ENCODE measurements at regions not wholly inside any gene's neighbourhood (a gene's known extent, or its start where the extent isn't known, plus 50 kb on each side); places are given as distances from the start of the nearest gene placed in this dataset.

DNA sequence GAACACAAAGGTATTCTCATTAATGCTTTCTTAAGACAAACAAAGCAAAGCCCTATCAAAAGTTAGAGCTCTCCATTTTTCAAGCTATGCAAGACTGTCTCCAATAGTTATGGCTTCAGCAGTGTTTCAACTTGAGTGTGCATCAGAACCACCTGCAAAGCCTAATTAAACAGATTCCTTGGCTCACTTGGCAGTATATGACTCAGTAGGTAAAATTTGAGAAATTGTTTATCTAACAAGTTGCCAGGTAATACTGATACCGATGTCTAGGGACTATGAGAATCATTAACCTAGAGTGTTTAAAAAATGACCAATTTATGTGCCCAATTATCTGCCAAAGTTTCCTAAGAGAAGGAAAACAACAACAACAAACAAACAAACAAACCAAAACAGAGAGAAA, 60.3 kb upstream of the PARP8 start:
- TF ChIP-seq, protein P1, sequence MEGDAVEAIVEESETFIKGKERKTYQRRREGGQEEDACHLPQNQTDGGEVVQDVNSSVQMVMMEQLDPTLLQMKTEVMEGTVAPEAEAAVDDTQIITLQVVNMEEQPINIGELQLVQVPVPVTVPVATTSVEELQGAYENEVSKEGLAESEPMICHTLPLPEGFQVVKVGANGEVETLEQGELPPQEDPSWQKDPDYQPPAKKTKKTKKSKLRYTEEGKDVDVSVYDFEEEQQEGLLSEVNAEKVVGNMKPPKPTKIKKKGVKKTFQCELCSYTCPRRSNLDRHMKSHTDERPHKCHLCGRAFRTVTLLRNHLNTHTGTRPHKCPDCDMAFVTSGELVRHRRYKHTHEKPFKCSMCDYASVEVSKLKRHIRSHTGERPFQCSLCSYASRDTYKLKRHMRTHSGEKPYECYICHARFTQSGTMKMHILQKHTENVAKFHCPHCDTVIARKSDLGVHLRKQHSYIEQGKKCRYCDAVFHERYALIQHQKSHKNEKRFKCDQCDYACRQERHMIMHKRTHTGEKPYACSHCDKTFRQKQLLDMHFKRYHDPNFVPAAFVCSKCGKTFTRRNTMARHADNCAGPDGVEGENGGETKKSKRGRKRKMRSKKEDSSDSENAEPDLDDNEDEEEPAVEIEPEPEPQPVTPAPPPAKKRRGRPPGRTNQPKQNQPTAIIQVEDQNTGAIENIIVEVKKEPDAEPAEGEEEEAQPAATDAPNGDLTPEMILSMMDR (conservative IDR thresholded peaks at IDR 0.05): no peak
- no peak for TF ChIP-seq EZH2 (IDR thresholded peaks at IDR 0.05; ENCODE audit: low read depth)

Measured in PC-9 (cell line).